GM21717 (cell line): ENCODE measurements at regions not wholly inside any gene's neighbourhood (a gene's known extent, or its start where the extent isn't known, plus 50 kb on each side); places are given as distances from the start of the nearest gene placed in this dataset.

Experiments used
- ATAC-seq: cut with Tn5 transposase; IDR thresholded peaks from one replicate; pipeline ENCODE4 v1.9.1; 2021; ENCODE audit warnings: mild to moderate bottlenecking, moderate library complexity; ENCODE audit not compliant: unreplicated experiment

DNA sequence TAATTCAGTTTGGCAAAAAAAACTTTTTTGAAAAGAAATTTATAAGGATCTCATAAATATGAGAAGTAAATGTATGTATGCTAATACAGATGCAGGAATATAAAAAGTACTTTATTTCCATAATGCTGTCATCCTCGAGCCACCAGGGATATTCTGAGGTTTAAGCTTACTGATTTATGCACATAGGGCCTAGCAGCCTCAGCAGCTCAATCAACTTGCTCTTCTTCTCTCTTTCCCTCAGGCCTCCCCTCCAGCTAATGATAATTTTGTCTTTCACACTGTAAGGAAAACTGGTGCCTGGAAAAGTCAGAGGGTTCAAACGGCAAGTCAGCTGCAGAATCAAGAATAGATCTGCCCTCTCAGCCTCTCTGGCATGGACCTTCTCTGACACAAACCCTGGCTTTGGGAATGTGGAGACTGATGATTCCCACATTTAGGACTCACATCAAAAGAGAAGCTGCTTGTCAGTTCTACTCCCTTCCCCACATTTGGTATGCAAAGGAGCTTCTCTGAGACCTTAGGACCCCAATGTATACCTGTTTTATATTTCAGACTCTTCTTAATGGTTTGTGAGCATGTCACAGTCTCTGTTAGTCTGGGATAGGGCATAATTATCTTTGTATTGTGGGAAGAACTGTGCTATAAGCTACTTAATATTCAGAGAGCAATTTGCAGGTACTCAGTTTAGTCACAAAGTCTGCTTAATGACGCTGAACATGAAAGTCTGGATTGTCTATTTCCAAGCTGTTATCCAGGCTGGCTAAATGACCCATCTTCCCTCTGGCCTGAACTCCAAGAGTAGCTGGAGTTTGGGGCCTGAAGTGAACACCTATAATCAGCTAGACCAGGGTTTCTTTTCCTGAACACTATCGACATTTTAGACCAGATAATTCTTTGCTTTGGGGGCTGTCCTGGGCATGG, 52.1 kb upstream of the DIPK1A start:
- no peak for ATAC-seq

DNA sequence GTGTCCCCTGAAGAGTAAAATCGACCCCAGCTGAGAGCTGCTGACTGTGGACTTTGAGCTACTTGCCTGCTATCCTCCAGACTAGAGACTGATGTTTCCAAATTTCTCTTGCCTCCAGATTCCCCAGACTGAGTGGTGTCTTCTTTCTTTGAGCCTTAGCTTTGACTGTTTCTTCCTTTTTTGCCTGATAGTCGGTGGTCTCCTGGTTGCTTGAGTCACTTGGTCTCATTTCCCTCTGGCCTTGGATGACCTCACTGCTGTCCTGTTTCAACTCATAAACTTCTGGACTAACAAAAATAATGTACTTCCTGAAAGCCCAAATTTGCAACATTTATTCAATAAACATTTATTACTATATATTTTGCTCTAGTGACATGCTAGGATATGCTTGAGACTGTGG, 52.9 kb upstream of the DIPK1A start:
- no peak for ATAC-seq

DNA sequence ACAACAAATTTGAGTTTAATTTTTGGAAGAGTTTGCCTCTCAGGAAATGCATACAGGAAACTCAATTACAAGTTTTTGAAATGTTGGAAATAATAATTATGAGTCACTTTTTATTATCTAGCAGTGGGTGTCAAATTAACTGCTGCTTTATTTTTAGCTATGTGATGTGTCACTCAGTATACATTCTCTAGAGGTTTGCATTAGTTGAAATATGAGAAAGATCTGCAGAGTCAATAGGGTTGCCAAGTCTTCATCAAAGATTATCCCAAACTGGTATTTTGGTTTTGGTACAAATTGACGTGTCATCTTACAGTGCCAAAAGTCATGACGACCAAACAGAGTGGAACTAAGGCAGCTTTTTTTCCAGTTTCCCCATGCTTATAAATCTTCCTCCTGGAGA, 54.3 kb upstream of the DIPK1A start:
- no peak for ATAC-seq

DNA sequence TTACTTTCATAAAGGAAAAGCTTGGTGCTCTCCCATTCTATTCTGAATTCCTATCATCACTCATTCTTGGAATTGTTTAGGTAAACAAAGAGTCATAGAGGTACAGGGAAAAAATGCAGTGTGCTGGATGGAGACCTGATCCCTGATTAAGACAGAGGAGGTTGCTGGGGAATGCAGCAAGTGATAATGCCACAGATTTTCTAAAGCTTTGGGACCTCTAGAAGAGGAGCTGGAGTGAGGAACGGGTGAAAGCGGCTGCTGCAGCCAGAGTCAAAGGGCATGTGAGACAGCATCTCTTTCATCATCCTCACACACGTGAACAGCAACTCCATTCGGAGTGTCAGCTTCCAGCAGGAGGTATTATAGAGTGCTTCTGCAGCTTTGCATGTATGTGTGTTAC, 54.9 kb upstream of the DIPK1A start:
- no peak for ATAC-seq

DNA sequence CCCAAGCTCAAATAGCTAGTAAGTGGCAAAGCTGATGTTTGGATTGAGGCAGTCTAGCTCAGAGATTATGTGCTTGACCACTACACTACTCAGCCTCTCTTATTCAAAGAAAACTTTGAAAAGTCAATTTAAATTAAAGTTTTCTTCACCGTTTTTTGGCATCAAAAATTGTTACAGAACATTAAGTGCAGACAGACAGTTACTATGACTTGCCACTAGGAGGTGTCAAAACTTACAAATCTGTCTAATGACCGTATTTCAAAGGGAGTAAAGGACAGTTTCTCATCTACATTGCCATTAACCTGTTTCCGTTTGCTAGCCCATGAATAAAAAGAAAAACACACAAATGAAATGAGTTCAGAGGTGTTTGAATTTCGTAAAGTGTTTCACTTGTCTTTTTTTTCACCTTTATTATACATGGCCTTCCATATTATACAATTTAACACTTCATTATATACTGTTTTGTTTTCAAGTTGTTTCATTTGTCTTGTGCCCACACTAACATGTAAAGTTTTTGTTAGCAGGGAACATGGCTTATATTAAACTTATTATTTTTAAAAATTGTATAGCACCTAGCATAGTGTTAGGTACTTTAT, 57.4 kb upstream of the MTF2 start:
- peak; percentile 52 for ATAC-seq

DNA sequence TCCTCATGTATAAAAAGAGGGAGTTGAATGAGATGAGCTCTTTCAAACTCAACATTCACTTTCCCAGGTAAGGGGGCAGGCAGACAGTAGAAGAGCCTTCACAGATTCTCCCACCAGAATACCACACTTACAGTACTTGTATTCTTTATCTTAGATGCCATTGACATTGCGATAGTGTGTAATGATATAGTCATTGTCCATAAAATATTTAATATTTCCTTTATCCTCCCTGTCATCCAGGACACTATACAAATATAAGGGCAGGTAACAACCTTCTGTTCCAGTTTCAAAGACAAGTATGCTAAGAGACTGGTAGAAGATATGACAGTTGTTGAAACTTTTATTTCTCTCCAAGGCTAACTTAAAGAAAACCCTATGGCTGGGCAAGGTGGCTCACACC, 56.5 kb upstream of the MTF2 start:
- no peak for ATAC-seq

DNA sequence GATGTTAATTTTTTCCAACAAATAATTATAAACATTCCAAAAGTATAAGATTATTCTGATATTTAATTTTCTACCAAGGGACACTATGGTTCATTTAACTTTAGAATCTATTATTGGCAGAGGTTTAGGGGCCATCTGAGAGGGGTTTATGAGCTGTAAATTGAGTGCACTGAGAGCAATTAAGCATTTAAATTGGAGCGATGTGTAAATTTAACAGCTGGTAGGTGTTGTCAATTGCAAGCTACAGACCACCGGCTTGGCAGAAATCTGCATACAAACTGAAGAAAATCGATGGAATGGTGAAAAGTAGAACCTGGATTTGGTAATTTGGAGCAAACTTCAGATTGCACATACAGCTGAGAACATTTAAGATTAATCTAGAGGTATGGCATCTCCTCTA, 55.8 kb upstream of the MTF2 start:
- no peak for ATAC-seq

DNA sequence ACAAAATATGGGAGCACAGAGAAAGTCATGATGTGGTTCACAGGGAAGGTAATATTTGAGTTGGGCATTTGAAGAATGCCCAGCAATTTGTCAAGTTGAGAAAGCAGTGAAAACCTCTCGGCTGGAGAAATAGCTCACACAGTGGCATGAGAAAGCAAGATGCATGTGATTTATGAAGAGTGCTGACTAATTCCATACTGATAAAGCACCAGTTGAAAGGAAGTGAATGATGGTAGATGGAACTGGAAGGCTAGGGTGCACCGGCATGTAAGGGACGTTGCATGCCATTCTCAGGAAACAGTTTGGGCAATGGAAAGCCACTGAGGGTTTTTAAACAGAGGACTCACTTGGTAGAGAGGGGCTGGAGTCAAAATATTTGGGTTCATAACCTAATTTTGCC, 53.5 kb upstream of the MTF2 start:
- ATAC-seq = no peak

DNA sequence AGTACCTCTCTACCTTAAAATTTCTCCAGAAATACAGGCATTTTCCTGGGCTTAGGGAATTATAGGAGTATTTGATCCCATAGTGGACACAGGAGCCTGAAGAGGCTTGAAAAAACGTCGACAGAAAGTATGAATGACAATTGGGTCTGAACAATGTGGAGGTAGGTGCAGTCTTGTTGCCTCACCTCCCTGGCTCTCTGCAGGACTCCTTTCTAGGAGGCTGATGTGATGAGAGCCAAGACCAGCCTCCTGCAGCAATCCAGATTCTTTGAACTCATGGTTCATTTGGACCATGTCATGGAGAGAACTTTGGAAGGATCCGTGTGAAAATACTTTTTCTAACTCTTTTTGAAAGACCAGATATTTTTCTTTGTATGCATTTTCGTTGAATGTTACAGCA, 50.5 kb upstream of the MTF2 start:
- ATAC-seq = no peak
